NCI-H82 treated with DMSO at 0.1 percent for 48 hours (cell line): ENCODE measurements at regions not wholly inside any gene's neighbourhood (a gene's known extent, or its start where the extent isn't known, plus 50 kb on each side); places are given as distances from the start of the nearest gene placed in this dataset.

Experiments used
- DNase-seq: peaks from one replicate; lab custom pipeline; 2025; ENCODE audit not compliant: unreplicated experiment; lab: John Stamatoyannopoulos, UW

- DNase-seq, result no peak
These were observed 132.9 kb downstream of the SLITRK6 start for GRCh38 chr13:85666356-85666755.

DNA sequence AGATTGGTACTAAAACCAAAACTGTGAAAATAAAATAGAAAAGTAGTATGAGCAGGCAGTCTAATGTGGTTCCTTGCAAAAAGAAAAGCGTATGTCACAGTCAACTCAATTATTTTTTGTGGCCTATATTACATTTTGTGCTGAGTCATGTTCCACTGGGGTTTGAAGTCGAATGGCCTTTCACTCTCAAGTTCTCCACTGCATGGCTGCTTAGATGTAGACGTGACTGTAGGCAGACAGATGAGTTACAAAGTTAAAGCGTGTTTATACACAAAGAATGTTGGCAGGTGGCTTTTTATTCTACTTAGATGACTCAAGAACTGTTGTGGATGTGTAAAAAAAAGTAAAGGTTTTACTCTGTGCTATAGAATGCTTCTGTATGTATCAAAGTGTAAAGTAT, 133.9 kb downstream of the SLITRK6 start:
- DNase-seq, result no peak

DNA sequence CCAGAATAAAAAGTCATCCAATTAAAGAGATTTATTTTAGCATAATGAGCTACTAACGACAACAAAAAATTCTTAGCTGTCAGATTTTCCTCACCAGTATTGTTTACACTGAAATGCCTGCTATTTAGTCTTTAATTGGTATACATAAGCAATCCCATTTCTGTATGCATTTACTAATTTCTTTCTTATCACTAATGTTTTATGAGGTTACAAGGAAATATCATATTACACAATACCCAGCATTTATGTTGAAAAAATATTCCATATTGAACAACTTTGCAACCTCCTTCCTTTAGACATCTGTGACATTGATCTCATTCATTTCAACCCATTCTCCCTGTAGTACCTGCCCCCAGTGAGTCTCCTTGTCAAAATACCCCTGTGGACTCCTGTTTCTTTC, 135.4 kb downstream of the SLITRK6 start:
- no peak for DNase-seq

- no peak for DNase-seq
These were observed 137.0 kb downstream of the SLITRK6 start for GRCh38 chr13:85662186-85662585.

GRCh38 chr13:85661675-85662074, 137.5 kb downstream of the SLITRK6 start:
- DNase-seq, result no peak

GRCh38 chr13:85659493-85659892, 139.7 kb downstream of the SLITRK6 start:
- DNase-seq, result no peak

DNA sequence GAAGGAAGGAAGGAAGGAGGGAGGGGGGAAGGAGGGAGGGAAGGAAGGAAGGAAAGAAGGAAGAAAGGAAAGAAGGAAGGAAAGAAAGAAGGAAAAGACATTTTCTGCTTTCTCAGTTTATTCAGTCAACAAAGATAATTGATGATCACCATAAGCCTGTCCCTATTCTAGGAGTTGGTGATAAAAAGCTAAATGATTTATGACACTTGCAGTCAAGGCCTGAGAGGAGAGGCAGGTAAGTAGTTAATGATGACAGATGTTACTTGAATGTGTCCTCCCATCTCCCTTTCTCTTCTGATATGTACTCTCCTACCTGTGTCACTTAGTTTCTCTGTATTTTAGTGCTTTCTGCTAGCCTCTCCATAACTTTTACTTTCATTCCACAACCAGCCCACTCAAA, 141.3 kb downstream of the SLITRK6 start:
- DNase-seq, result no peak

GRCh38 chr13:85655040-85655439, 144.2 kb downstream of the SLITRK6 start:
- no peak for DNase-seq

DNA sequence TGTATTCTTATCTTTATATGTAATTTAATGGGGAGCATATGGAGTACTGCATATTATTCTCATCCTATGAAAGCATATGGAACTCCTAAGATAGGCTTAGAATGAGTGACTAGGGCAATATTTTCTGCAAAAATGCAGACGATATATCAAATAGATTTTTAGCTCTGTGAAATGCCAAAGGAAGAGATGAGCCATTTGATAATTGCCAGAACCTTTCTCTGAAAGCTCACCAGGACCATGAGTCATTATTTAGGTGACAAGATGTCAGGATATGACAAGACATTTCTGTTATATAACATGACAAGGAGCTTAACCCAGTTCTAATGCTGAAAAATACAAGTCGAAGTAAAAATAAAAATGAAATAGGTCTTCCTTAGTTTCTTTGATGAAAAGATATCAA, 145.0 kb downstream of the SLITRK6 start:
- no peak for DNase-seq

DNA sequence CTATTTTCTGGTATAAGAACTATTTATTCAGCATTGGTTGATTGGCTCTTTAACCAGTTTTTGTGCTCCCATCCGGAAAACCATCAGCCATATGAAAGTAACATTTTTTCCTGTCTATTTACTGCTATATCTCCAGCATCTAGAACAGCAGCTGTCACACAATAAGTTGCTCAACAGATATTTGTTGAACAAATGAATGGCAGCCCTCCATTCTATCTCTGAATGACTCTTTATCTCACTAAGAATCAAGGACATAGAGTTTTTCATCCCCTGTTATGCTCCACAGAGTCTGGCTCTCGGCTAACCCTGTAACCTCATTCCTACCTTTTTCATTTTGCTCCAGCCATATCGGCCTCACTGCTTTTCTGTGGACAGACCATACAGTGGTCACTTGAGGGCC, 145.5 kb downstream of the SLITRK6 start:
- DNase-seq, result no peak

- DNase-seq, result no peak
These were observed 146.7 kb downstream of the SLITRK6 start for GRCh38 chr13:85652491-85652890.

DNA sequence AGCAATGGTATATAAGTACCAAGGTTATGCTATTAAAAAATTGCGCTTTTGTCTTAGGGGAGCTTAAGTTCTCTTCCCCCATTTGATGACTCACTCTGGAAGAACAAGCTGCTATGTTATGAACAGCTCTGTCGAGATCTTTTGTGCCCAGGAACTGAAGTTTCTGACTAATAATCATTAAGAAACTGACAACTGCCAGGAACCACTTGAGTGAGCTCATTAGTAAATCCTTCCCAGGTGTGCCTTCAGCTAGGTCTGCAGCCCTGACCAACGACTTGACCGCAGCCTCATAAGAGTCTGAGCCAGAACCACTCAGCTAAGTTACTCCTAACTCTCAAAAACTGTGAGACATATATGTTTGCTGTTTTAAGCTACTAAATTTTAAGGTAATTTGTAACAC, 147.8 kb downstream of the SLITRK6 start:
- no peak for DNase-seq

DNA sequence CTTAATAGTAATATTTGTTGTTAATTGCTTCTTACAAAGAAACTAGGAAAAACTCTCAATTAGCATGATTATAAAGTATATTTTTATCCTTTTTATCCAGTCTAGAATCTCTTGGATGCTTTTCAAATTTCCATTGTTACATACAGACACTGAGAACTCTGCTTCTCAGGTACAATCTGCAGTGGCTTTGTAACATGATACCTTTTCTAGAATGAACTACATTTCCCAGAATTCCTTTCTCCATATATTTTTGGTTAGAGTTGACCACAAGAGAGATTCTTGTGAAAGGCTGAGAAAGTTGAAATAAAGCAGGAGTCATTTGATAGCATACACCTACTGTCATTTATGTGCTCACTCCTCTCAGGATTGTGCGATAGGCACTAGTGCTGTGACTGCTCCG, 148.6 kb downstream of the SLITRK6 start:
- no peak for DNase-seq

- no peak for DNase-seq
These were observed 158.5 kb downstream of the SLITRK6 start for GRCh38 chr13:85640727-85641126.

- no peak for DNase-seq
These were observed 160.3 kb downstream of the SLITRK6 start for GRCh38 chr13:85638815-85639393.

GRCh38 chr13:85638265-85638664, 161.0 kb downstream of the SLITRK6 start:
- no peak for DNase-seq

DNA sequence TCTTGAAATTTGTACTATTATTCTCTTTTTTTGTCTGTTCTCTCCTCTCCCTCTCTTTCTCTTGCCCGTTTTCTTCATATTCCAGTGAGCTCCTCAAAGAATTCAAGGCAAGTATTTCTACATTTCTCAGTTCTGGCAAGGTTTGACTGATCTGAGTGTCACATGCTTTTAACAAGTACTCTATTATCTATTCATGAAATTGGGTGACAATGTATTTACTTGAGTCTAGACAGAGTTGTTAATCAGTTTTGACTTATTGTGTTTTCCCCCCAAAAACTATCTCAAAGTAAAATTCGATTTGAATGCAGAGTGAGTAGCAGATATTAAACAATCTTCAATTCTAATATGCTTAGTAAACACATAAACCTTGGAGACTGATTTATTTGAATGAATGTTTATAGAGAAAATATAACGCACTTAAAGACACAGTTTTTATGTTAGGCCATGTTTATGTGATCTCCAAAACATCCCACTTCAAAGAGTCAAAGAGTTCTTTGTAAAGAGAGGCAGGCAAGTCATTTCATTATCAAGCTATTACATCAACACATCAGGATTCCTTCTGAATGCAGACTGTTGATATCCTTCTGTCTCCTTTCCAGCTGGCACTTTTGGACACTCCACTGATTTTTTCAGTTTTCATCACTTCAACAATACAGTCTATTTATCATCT, 166.6 kb downstream of the SLITRK6 start:
- no peak for DNase-seq

- DNase-seq, result no peak
These were observed 167.4 kb downstream of the SLITRK6 start for GRCh38 chr13:85631801-85632200.

- DNase-seq, result no peak
These were observed 172.6 kb downstream of the SLITRK6 start for GRCh38 chr13:85626603-85627002.

GRCh38 chr13:85619321-85619720, 179.9 kb downstream of the SLITRK6 start:
- DNase-seq, result no peak

- DNase-seq, result no peak
These were observed 180.7 kb downstream of the SLITRK6 start for GRCh38 chr13:85618521-85618920.

DNA sequence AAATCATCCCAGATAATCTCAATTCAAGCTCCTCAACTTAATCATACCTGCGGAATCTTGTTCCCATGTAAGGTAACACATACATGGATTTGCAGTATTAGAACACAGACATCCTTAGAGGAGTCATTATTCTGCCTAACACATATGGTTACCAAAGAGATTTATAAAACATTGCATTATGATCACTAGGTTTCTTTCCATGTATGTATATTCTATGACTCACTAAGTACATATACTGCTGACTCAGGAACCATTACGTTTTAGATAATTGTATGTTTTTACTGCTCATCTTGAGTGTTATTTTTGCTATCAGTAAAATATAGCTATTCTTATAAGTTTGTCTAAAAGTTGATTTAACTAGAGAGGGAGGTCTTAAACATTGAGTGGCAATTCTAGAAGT, 182.9 kb downstream of the SLITRK6 start:
- no peak for DNase-seq

- DNase-seq, result no peak
These were observed 184.2 kb downstream of the SLITRK6 start for GRCh38 chr13:85615031-85615430.
